ENCODE measurements at regions not wholly inside any gene's neighbourhood (a gene's known extent, or its start where the extent isn't known, plus 50 kb on each side); places are given as distances from the start of the nearest gene placed in this dataset.

DNA sequence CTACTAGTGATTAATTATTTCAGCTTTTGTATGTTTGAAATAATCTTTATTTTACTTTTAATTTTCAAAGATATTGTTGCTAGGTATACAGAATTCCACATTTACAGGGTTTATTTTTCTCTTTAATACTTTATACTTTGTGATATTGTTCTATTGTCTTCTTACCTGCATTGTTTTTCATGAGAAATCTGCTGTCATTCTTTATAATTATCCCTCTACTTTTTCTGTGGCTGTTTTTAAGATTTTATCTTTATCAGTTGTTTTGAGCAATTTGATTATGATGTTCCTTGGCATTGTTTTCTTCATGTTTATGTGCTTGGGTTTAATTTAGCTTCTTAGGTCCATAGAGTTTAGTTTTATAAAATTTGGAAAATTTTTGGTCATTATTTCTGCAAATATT is 168.6 kb downstream of the DTWD1 start:
- Histone ChIP-seq H3K4me3 (no peak overlapping the region), H3K27me3 (no peaks in the 10 kb centered on the region), H3K9me3 (peaks cover 0 to 5% (median 0%) of the 10 kb centered on the region in 4 donors), H3K27ac (no peak overlapping the region), H3K36me3 (no peaks in the 10 kb centered on the region), H3K4me1 (no peaks in the 10 kb centered on the region)
- TF ChIP-seq POLR2A (IDR thresholded peaks at IDR 0.05) = no peak
- TF ChIP-seq, protein P1, sequence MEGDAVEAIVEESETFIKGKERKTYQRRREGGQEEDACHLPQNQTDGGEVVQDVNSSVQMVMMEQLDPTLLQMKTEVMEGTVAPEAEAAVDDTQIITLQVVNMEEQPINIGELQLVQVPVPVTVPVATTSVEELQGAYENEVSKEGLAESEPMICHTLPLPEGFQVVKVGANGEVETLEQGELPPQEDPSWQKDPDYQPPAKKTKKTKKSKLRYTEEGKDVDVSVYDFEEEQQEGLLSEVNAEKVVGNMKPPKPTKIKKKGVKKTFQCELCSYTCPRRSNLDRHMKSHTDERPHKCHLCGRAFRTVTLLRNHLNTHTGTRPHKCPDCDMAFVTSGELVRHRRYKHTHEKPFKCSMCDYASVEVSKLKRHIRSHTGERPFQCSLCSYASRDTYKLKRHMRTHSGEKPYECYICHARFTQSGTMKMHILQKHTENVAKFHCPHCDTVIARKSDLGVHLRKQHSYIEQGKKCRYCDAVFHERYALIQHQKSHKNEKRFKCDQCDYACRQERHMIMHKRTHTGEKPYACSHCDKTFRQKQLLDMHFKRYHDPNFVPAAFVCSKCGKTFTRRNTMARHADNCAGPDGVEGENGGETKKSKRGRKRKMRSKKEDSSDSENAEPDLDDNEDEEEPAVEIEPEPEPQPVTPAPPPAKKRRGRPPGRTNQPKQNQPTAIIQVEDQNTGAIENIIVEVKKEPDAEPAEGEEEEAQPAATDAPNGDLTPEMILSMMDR (IDR thresholded peaks at IDR 0.05) = no peak
- no peak for DNase-seq

DNA sequence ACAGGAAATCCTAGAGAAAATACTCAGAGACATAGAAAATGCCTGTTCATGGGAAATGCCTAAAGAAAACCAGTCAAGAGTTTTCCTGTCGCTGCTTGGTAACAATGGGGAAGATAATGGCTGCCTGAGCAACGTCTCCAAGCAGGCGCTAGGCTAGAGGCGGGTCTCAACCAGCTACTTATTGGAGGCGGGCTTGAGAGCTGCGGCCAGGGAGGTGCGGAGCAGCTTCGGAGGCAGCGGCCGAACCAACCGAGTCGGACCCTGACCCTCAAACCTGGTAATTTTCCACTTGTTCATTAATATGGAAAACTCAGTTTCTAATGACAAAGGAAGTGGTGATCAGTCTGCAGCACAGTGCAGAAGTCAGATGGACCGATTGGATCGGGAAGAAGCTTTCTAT is 173.1 kb downstream of the DTWD1 start:
- no peak for TF ChIP-seq POLR2A (IDR thresholded peaks at IDR 0.05)
- TF ChIP-seq, protein P1 (IDR thresholded peaks at IDR 0.05) = no peak
- Histone ChIP-seq H3K9me3 (peaks cover 0 to 5% (median 0%) of the 10 kb centered on the region in 4 donors), H3K27me3 (no peaks in the 10 kb centered on the region)

DNA sequence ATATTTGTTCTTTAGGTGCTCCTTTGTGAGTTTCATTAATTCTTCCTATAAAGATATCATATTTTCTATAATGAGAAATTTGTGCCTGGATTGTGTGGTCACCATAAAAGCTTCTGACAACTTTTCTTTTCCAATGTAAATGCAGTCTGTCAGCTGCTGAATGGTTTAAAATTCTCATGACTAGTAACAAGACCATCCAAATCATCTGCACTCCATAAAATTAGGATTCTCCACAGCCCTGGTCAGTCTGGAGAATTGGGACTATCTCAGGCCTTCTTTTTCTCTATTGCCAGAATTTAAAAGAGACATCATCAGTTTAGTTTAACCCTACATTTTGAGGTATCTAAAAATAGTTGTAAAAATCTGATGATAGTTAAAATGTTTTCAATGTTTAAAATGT is 180.9 kb downstream of the DTWD1 start:
- Histone ChIP-seq H3K27me3 (no peaks in the 10 kb centered on the region), H3K9me3 (peaks cover 0 to 4% (median 0%) of the 10 kb centered on the region in 4 donors), H3K27ac (no peak overlapping the region), H3K4me3 (no peak overlapping the region), H3K4me1 (no peaks in the 10 kb centered on the region), H3K36me3 (no peaks in the 10 kb centered on the region)
- no peak for TF ChIP-seq POLR2A (IDR thresholded peaks at IDR 0.05)
- TF ChIP-seq, protein P1 (IDR thresholded peaks at IDR 0.05) = no peak
- DNase-seq = no peak

More for the DNA sequence above, 173.1 kb downstream of the DTWD1 start:
- no peak for DNase-seq
- no peaks in the 10 kb centered on the region for H3K36me3 ChIP-seq
- H3K4me1 ChIP-seq = no peaks in the 10 kb centered on the region
- H3K4me3 ChIP-seq = no peak overlapping the region
- no peak overlapping the region for H3K27ac ChIP-seq

Data from Peyer's patch (tissue), 4 donors.